Endothelial cell of umbilical vein (primary cell): ENCODE measurements at regions not wholly inside any gene's neighbourhood (a gene's known extent, or its start where the extent isn't known, plus 50 kb on each side); places are given as distances from the start of the nearest gene placed in this dataset.

Source experiments
- BruUV-seq: library from RNA; stranded (reverse); fragments of 400-500 nt; replicated peaks from 2 replicates; lab custom pipeline; 2021; lab: Mats Ljungman, UMichigan
- CTCF ChIA-PET: fragments of 300-600, 350-600 bp; sonication (Branson Sonifier 250); formaldehyde crosslinking; loops from one replicate; lab custom pipeline; 2021; ENCODE audit warnings: antibody characterized with exemption, inconsistent platforms; lab: Charles Lee
- POLR2A ChIA-PET: fragments of 300-600, 350-600 bp; sonication (Branson Sonifier 250); formaldehyde crosslinking; loops from one replicate; lab custom pipeline; 2021; ENCODE audit warnings: antibody characterized with exemption, inconsistent platforms; lab: Charles Lee
- DNase-seq: peaks from one replicate; pipeline ENCODE4 v3.0.0-alpha.2; 2011; ENCODE audit warnings: low read depth, low spot score
- FAIRE-seq: peaks from 2 replicates; lab custom pipeline; 2011; peaks lifted over from hg19 to GRCh38; lab: Jason Lieb, UNC
- H2AFZ ChIP-seq: 2 replicates; pipeline ENCODE4 v1.6.0; 2012; ENCODE audit warnings: low read depth, low read length, control low read depth, inconsistent platforms
- H3K27ac ChIP-seq: 2 replicates; pipeline ENCODE4 v1.5.1; 2011; ENCODE audit warnings: low read depth, mild to moderate bottlenecking, control low read depth, low read length, moderate library complexity; ENCODE audit not compliant: insufficient read depth
- H3K27me3 ChIP-seq, 2 experiments: 2 replicates each; pipeline versions ENCODE4 v1.6.0 to v1.6.1; 2011; ENCODE audit warnings: low read length in 2 of 2, mixed read lengths in 1 of 2; ENCODE audit not compliant: control insufficient read depth in 2 of 2, insufficient read depth in 2 of 2
- H3K36me3 ChIP-seq, 2 experiments: 2 replicates in 1 of 2; 3 replicates in 1 of 2; pipeline ENCODE4 v1.5.1; 2011; ENCODE audit warnings: low read length in 2 of 2, mild to moderate bottlenecking in 1 of 2, moderate library complexity in 1 of 2; ENCODE audit not compliant: control insufficient read depth in 2 of 2, insufficient read depth in 2 of 2; ENCODE audit errors: extremely low read depth in 1 of 2
- H3K4me1 ChIP-seq: 3 replicates; pipeline ENCODE4 v1.5.1; 2011; ENCODE audit warnings: mild to moderate bottlenecking, low read length; ENCODE audit not compliant: control insufficient read depth, insufficient read depth; ENCODE audit errors: extremely low read depth
- H3K4me2 ChIP-seq: 2 replicates; pipeline ENCODE4 v1.6.1; 2011; ENCODE audit warnings: low read length, control low read depth, mixed read lengths; ENCODE audit not compliant: insufficient read depth
- H3K4me3 ChIP-seq, 3 experiments: fragments of 200-600 bp in 1 of 3; sonication (generic), shearing (Covaris generic) in 1 of 3; replicated peaks in 1 of 3; 2 replicates each; pipeline ENCODE4 v1.5.1; 2011 to 2016; ENCODE audit warnings: control low read depth in 3 of 3, low read length in 3 of 3, mild to moderate bottlenecking in 2 of 3, inconsistent platforms in 1 of 3, low read depth in 1 of 3, moderate library complexity in 1 of 3; ENCODE audit not compliant: insufficient read depth in 1 of 3
- H3K79me2 ChIP-seq: 2 replicates; pipeline ENCODE4 v1.6.0; 2012; ENCODE audit warnings: low read length, inconsistent platforms; ENCODE audit not compliant: control insufficient read depth, insufficient read depth
- H3K9ac ChIP-seq: replicated peaks from 2 replicates; pipeline ENCODE3; 2011; ENCODE audit warnings: low read length, control low read depth; ENCODE audit not compliant: insufficient read depth; ENCODE audit errors: extremely low read depth
- H3K9me1 ChIP-seq: replicated peaks from 3 replicates; pipeline ENCODE4 v1.6.0; 2011; ENCODE audit warnings: mild to moderate bottlenecking, low read length; ENCODE audit not compliant: control insufficient read depth, insufficient read depth; ENCODE audit errors: extremely low read depth
- H3K9me3 ChIP-seq: replicated peaks from 2 replicates; pipeline ENCODE4 v1.5.1; 2012; ENCODE audit warnings: low read length, inconsistent platforms; ENCODE audit not compliant: control insufficient read depth, insufficient read depth
- H4K20me1 ChIP-seq: replicated peaks from 2 replicates; pipeline ENCODE3; 2011; ENCODE audit warnings: mild to moderate bottlenecking, low read length; ENCODE audit not compliant: control insufficient read depth, insufficient read depth; ENCODE audit errors: extremely low read depth
- CTCF ChIP-seq, 2 donors: IDR thresholded peaks; 1 replicate in 1 of 2; 2 replicates in 1 of 2; pipeline ENCODE4 v1.5.1; 2011; ENCODE audit warnings: low read length in 2 of 2, mild to moderate bottlenecking in 2 of 2, moderate library complexity in 2 of 2, control low read depth in 1 of 2, inconsistent platforms in 1 of 2, low read depth in 1 of 2; ENCODE audit not compliant: insufficient read depth in 1 of 2; ENCODE audit errors: extremely low read depth in 1 of 2
- EZH2 ChIP-seq: IDR thresholded peaks from 2 replicates; pipeline ENCODE4 v1.6.1; 2012; ENCODE audit warnings: borderline replicate concordance, low read depth, mild to moderate bottlenecking, moderate library complexity, low read length, inconsistent platforms; ENCODE audit not compliant: severe bottlenecking
- FOS ChIP-seq: IDR thresholded peaks from 2 replicates; pipeline ENCODE4 v1.6.1; 2011; ENCODE audit warnings: mild to moderate bottlenecking, low read length, moderate library complexity, borderline replicate concordance; ENCODE audit not compliant: insufficient read depth
- GATA2 ChIP-seq: IDR thresholded peaks from 2 replicates; pipeline ENCODE4 v1.7.0; 2011; ENCODE audit warnings: low read depth, mild to moderate bottlenecking, moderate library complexity, mixed read lengths, low read length; ENCODE audit not compliant: insufficient read length, insufficient read depth
- JUN ChIP-seq: IDR thresholded peaks from 2 replicates; pipeline ENCODE4 v1.6.1; 2011; ENCODE audit warnings: borderline replicate concordance, low read depth; ENCODE audit not compliant: insufficient read length, insufficient read depth
- MAX ChIP-seq: IDR thresholded peaks from 2 replicates; pipeline ENCODE4 v1.6.1; 2011; ENCODE audit not compliant: insufficient read depth, insufficient read length
- MYC ChIP-seq: IDR thresholded peaks from one replicate; pipeline ENCODE4 v1.6.1; 2011; ENCODE audit warnings: mild to moderate bottlenecking, low read depth, low read length
- POLR2A ChIP-seq: IDR thresholded peaks from 2 replicates; pipeline ENCODE4 v1.6.1; 2012; ENCODE audit warnings: low read depth, mild to moderate bottlenecking, control low read depth, low read length
- POLR2AphosphoS5 ChIP-seq: IDR thresholded peaks from 2 replicates; pipeline ENCODE4 v1.6.1; 2012; ENCODE audit warnings: low read depth, mild to moderate bottlenecking, control low read depth, low read length, moderate library complexity; ENCODE audit not compliant: insufficient read depth
- dilution Hi-C: fragments of 300-500 bp; cut with MboI; formaldehyde crosslinking; loops from one replicate; pipeline ENCODE4 v1.15.0; 2019; ENCODE audit warnings: low sequenced_read_pairs; ENCODE audit not compliant: extremely low pct_ligation_motif_present
- intact Hi-C: fragments of 100-400 bp; cut with micrococcal nuclease; formaldehyde crosslinking; loops from one replicate; pipeline ENCODE4 v1.10.0; 2022

DNA sequence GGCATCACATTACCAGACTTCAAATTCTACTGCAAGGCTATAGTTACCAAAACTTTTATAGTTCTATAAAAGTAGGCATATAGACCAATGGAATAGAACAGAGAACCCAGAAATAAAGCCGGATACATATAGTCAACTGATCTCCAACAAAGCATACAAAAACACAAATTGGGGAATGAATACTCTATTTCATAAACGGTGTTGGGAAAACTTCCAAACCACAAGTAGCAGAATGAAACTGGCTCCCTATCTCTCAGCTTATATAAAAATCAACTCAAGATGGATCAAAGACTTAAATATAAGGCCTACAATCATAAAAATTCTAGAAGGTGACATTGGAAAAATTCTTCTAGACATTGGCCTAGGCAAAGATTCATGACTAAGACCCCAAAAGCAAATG, 187.9 kb upstream of the PLXNC1 start:
- no peaks in the 10 kb centered on the region for H3K4me1 ChIP-seq
- H3K4me2 ChIP-seq, result no peak overlapping the region
- TF ChIP-seq MAX (no peak), CTCF (IDR thresholded peaks at IDR 0.05; ENCODE audit: extremely low read depth in 1 of 2, insufficient read depth in 1 of 2, low read depth in 1 of 2, low read length in 2 of 2) (no peak), MYC (no peak), POLR2A (no peak), POLR2AphosphoS5 (no peak), FOS (no peak), EZH2 (no peak), GATA2 (no peak), JUN (no peak)
- H3K9me3 ChIP-seq, result no peaks in the 10 kb centered on the region
- no peaks in the 10 kb centered on the region for H3K9me1 ChIP-seq
- intact Hi-C loops, result no loop called here
- dilution Hi-C loops, result no loop called here
- BruUV-seq, result no TSS peak
- H3K27ac ChIP-seq, result no peak overlapping the region
- no peaks in the 10 kb centered on the region for H3K79me2 ChIP-seq
- FAIRE-seq (no peak), DNase-seq (no peak)
- POLR2A ChIA-PET, result no interaction called here
- no peak overlapping the region for H3K9ac ChIP-seq
- H4K20me1 ChIP-seq, result no peaks in the 10 kb centered on the region
- H3K27me3 ChIP-seq, result no peaks in the 10 kb centered on the region
- H2AFZ ChIP-seq, result no peak overlapping the region
- no peaks in the 10 kb centered on the region for H3K36me3 ChIP-seq
- CTCF ChIA-PET, result no interaction called here
- H3K4me3 ChIP-seq, result no peak overlapping the region
